Neuron (in vitro differentiated cells): ENCODE measurements at regions not wholly inside any gene's neighbourhood (a gene's known extent, or its start where the extent isn't known, plus 50 kb on each side); places are given as distances from the start of the nearest gene placed in this dataset.

Experiments
- H2AFZ ChIP-seq: one replicate; pipeline ENCODE4 v1.6.1; 2013; ENCODE audit warnings: low read depth, mild to moderate bottlenecking, inconsistent platforms, low read length, moderate library complexity
- H3K27me3 ChIP-seq: one replicate; pipeline ENCODE4 v1.6.1; 2013; ENCODE audit warnings: low read length; ENCODE audit not compliant: insufficient read depth
- H3K36me3 ChIP-seq: one replicate; pipeline ENCODE4 v1.6.1; 2013; ENCODE audit warnings: low read length; ENCODE audit not compliant: insufficient read depth
- H3K4me1 ChIP-seq: one replicate; pipeline ENCODE4 v1.6.1; 2013; ENCODE audit warnings: low read length; ENCODE audit not compliant: insufficient read depth
- H3K4me3 ChIP-seq: 2 replicates; pipeline ENCODE4 v1.5.1; 2013; ENCODE audit warnings: mild to moderate bottlenecking, low read length, moderate library complexity
- H3K9me3 ChIP-seq: one replicate; pipeline ENCODE4 v1.6.1; 2013; ENCODE audit warnings: low read length

- Histone ChIP-seq H3K9me3 (no peaks in the 10 kb centered on the region), H3K36me3 (no peaks in the 10 kb centered on the region), H2AFZ (no peak overlapping the region), H3K4me1 (no peaks in the 10 kb centered on the region), H3K27me3 (no peaks in the 10 kb centered on the region), H3K4me3 (no peak overlapping the region)
These were observed 426.7 kb downstream of the TRIB2 start for GRCh38 chr2:13143451-13143850.

DNA sequence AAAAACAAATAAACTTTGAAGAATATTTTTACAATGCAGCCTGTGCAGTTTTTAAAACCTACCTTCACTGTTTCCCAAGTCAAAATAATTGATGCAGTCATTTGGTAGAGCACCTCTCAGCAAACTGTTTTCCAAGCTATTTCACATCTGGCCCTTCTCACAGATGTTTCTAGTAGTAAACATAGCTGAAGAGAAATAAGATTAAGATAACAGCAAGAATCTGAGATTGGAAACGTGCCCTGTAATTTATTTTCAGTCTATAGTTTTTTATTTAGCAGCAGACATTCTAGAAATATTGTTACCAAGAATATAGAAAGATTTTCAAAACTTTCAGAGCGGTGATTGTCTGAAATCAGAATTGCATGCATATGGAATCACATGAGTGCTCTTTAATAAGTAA is 440.2 kb downstream of the TRIB2 start:
- Histone ChIP-seq H3K36me3 (no peaks in the 10 kb centered on the region), H3K4me1 (no peaks in the 10 kb centered on the region), H3K9me3 (no peaks in the 10 kb centered on the region), H2AFZ (no peak overlapping the region), H3K27me3 (no peaks in the 10 kb centered on the region), H3K4me3 (no peak overlapping the region)

DNA sequence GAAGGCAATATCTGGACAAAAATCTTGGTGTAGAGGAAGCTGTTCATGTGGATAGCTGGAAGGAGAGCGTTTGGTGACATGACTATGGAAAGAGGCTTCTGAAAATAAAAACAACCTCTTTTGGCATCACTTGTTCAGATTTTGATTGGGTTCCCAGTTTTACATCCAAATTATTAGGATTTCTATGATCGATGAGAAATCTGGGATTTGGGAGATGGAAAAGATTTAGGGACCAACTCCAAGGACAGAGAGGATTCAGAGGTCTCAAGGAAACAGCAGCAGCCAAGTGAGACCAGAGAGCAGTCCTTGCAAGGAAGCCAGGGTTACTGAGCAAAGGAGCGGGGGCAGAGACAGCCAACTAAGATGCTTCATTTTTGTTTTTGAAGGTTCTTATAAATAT is 441.7 kb downstream of the TRIB2 start:
- Histone ChIP-seq H3K36me3 (no peaks in the 10 kb centered on the region), H3K9me3 (no peaks in the 10 kb centered on the region), H3K27me3 (no peaks in the 10 kb centered on the region), H2AFZ (no peak overlapping the region), H3K4me3 (no peak overlapping the region), H3K4me1 (no peaks in the 10 kb centered on the region)

- no peak overlapping the region for H2AFZ ChIP-seq
- H3K27me3 ChIP-seq: peaks cover 2% of the 10 kb centered on the region
- no peaks in the 10 kb centered on the region for H3K9me3 ChIP-seq
- H3K4me3 ChIP-seq: no peak overlapping the region
- H3K4me1 ChIP-seq: no peaks in the 10 kb centered on the region
- no peaks in the 10 kb centered on the region for H3K36me3 ChIP-seq
These were observed 464.0 kb downstream of the TRIB2 start for GRCh38 chr2:13180729-13181128.

DNA sequence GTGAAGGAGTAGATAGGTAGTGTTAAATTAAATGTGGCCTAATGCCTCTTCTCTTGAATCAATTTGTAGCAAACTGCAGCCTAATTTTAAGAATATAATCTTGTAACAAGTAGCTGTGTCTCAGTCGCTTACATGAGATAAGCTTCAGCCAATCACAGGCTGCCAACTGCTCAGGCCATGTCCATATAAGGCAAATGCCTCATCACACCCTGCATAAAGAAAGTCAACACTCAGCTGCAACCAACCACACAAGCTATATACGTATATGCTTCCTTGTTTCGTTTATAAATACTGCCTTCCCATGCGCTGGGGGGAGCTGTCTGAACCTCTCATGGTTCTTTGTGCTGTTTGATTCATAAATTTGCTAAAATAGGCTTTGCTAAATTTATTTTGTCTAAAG is 476.3 kb downstream of the TRIB2 start:
- Histone ChIP-seq H3K9me3 (no peaks in the 10 kb centered on the region), H2AFZ (no peak overlapping the region), H3K4me3 (no peak overlapping the region), H3K36me3 (no peaks in the 10 kb centered on the region), H3K27me3 (no peaks in the 10 kb centered on the region), H3K4me1 (no peaks in the 10 kb centered on the region)

DNA sequence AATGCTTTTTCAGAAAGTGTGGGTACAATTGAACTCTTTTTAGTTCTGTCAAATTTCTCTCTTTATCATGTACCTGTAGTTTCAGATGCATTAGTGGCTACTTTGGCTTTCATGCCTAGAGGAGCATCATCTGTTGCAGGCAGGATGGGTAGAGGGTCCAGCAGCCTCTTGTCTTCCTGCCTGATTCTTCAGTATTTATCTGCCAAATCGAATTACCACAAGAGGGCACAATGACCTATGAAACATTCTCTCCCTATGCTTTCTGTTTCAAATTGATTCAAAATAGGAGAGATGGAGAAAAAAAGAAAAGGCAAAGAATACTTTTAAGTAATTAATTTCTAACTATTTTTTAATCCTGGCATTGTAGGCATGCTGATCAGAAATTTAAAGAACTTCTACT is 477.2 kb downstream of the TRIB2 start:
- Histone ChIP-seq H3K36me3 (no peaks in the 10 kb centered on the region), H3K9me3 (no peaks in the 10 kb centered on the region), H3K4me3 (no peak overlapping the region), H3K4me1 (no peaks in the 10 kb centered on the region), H3K27me3 (no peaks in the 10 kb centered on the region), H2AFZ (no peak overlapping the region)

GRCh38 chr2:13195270-13195669 is 478.5 kb downstream of the TRIB2 start:
- no peak overlapping the region for H2AFZ ChIP-seq
- H3K36me3 ChIP-seq: no peaks in the 10 kb centered on the region
- no peaks in the 10 kb centered on the region for H3K27me3 ChIP-seq
- no peaks in the 10 kb centered on the region for H3K9me3 ChIP-seq
- H3K4me1 ChIP-seq: no peaks in the 10 kb centered on the region
- no peak overlapping the region for H3K4me3 ChIP-seq

DNA sequence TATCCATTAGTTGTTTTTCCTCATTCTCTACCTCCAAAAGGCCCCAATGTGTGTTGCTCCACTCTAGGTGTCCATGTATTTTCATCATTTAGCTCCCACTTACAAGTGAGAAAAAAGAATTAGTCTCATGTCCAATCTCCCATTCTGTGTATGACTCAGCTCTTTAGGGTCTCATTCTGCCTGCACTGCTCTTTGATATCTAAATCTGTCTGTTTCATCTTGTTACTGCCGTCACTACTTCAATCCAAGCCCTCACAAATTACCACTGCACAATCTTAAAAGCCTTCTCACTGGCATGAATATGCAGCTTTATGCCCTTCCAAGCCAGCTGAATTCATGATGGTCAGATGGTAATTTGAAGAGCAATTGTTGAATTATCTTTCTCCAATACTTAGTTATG is 480.5 kb downstream of the TRIB2 start:
- no peak overlapping the region for H2AFZ ChIP-seq
- H3K36me3 ChIP-seq: no peaks in the 10 kb centered on the region
- H3K9me3 ChIP-seq: no peaks in the 10 kb centered on the region
- no peaks in the 10 kb centered on the region for H3K27me3 ChIP-seq
- no peaks in the 10 kb centered on the region for H3K4me1 ChIP-seq
- H3K4me3 ChIP-seq: no peak overlapping the region

DNA sequence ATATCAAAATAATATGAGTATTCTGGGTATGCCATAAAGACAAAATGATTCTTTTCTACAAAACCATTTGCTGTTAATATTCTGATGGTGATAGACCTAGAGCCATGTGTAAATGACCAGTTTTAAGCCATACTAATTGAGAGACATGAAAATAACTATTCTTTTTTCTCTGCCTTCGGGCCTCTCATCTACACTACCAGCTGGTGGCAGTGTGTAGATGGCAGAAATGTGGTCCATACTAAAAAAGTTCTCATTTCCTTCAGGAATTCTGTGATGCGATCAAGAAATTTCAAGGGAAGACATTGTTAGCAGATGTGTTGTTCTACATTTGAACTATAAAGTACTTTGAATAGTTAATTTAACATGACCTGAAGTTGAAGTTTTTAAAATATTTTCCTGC is 485.2 kb downstream of the TRIB2 start:
- Histone ChIP-seq H3K4me3 (no peak overlapping the region), H2AFZ (no peak overlapping the region), H3K36me3 (no peaks in the 10 kb centered on the region), H3K27me3 (no peaks in the 10 kb centered on the region), H3K9me3 (no peaks in the 10 kb centered on the region), H3K4me1 (no peaks in the 10 kb centered on the region)

GRCh38 chr2:13212115-13212514 is 495.4 kb downstream of the TRIB2 start:
- H3K36me3 ChIP-seq: no peaks in the 10 kb centered on the region
- no peak overlapping the region for H2AFZ ChIP-seq
- no peaks in the 10 kb centered on the region for H3K27me3 ChIP-seq
- no peaks in the 10 kb centered on the region for H3K4me1 ChIP-seq
- no peak overlapping the region for H3K4me3 ChIP-seq
- peaks cover 2% of the 10 kb centered on the region for H3K9me3 ChIP-seq

- Histone ChIP-seq H3K9me3 (peaks cover 2% of the 10 kb centered on the region), H3K4me1 (no peaks in the 10 kb centered on the region), H3K36me3 (no peaks in the 10 kb centered on the region), H3K27me3 (no peaks in the 10 kb centered on the region), H3K4me3 (no peak overlapping the region), H2AFZ (no peak overlapping the region)
These were observed 501.5 kb downstream of the TRIB2 start for GRCh38 chr2:13218205-13218604.

GRCh38 chr2:13227578-13227977 is 510.8 kb downstream of the TRIB2 start:
- no peak overlapping the region for H3K4me3 ChIP-seq
- H3K27me3 ChIP-seq: peaks cover 6% of the 10 kb centered on the region
- H2AFZ ChIP-seq: no peak overlapping the region
- no peaks in the 10 kb centered on the region for H3K4me1 ChIP-seq
- no peaks in the 10 kb centered on the region for H3K9me3 ChIP-seq
- H3K36me3 ChIP-seq: no peaks in the 10 kb centered on the region

GRCh38 chr2:13230221-13230620 is 513.5 kb downstream of the TRIB2 start:
- Histone ChIP-seq H3K36me3 (no peaks in the 10 kb centered on the region), H3K4me1 (no peaks in the 10 kb centered on the region), H2AFZ (no peak overlapping the region), H3K4me3 (no peak overlapping the region), H3K9me3 (no peaks in the 10 kb centered on the region), H3K27me3 (peaks cover 6% of the 10 kb centered on the region)

DNA sequence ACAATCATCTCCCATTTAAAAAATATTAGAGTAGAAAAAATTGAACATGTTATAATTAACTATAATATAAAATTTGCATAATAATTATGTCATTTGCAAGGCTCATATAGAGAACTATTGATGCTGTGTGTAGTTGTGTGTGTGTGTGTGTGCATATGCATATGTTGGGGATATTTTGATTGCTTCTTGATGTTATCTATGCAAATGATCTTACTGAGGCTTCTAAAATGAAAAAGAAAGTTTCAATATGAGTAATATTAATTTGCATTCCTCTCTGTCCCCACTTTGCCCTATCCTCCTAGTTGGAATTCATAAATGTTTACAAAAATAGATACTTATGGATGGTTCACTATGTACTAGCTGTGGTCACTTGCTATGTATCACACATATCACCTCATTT is 523.3 kb downstream of the TRIB2 start:
- Histone ChIP-seq H3K27me3 (peaks cover 2% of the 10 kb centered on the region), H3K4me1 (no peaks in the 10 kb centered on the region), H2AFZ (no peak overlapping the region), H3K4me3 (no peak overlapping the region), H3K9me3 (no peaks in the 10 kb centered on the region), H3K36me3 (no peaks in the 10 kb centered on the region)
